ENCODE measurements at regions not wholly inside any gene's neighbourhood (a gene's known extent, or its start where the extent isn't known, plus 50 kb on each side); places are given as distances from the start of the nearest gene placed in this dataset.

DNA sequence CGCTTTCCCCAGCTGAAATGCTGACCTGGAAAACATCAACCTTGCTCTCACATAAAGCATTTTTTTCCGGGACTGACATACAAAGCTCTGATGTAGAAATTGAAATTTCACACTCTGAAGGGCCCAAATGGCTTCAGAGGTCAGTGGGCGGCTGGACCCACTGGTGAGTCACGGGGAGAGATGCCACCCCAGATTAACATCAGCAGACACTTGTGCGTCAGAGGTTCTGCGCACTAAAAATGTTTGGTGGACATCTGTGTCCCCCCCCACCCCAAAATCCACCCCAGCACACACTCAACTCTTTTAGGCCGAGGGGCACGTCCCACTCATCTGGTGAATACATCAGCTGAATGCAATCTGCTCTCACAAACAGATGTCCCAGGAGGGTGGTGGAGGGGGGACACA, 208.9 kb downstream of the ASB1 start:
- DNase-seq (ENCODE audit: low spot score), result no peak

DNA sequence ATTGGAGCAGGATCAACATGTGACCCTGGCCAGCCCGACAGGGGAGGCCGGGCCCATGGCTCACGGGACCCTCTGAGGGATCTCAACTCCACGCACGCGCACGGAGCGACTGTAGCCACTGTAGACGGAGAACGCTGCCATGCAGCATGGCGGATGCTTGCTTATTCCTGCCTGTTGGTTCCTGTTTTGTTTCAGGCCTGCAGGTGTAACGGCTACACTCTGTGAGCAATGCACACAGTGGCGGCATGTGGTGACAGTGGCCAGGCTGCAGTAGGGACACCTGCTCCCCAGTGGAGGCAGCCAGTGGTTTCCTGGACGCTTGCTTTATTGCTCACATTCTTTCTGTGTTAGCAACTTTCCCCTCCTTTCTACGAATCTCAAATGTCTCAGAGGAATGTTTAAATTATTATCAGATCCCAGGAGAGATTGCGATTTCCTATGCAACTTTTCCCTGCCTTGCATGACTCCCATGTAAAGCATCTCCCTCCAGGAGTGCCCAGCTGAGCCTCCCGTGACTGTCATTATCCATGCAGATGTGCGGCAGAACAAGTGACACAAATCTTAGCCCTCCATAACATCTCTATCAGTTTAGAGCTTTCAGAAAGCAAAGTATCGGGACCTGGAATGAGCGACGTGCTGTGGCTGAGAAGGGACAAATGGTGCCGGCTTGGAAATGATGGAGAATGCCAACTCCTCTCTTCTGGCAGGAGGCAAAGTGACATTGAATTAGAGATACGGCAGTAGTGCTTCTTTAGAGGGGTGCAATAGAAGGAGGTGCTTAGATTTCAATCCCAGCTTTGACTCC, 209.7 kb downstream of the ASB1 start:
- no peak for DNase-seq (ENCODE audit: low spot score)

DNA sequence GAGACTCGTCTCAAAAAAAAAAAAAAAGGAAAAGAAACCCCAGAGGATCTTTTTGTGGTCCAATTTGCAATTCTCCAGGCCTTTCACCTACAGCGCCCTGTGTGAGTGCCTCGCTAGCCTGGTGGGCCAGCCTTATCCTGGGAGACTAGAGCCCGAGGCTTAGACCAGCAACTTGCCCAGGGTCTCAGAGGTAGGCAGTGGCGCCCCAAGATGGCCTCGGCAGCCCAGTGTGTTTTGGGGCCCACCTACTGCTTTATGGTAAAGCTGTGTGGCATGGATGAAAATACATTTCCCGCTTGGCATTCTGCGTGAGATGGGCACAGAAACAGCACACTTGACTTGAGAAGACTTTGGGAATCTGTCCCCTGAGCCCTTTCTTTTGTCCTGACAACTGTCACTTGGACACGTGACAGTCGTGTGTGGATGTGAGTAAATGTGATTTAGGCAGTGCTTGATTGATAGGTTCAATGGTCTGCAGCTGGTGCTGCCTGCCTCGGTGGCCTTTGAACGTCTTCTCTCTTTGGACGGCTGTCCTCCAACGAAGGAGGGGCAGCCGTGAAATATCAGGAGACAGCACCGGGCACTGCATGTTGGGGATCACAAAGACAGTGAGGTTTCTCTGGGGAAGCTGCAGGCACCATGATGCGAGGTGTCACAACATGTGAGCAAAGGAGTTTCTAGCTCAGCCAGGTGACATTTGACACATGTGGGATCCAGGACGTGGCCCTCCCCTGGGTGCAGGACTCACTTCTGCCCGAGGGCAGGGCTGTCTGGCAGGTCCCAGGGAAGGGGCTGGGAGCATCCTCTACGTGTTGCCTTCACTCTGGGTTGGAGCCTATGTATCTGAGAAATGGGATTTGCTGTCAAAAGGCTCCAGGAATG, 209.5 kb upstream of the TWIST2 start:
- DNase-seq (ENCODE audit: low spot score), result no peak

DNA sequence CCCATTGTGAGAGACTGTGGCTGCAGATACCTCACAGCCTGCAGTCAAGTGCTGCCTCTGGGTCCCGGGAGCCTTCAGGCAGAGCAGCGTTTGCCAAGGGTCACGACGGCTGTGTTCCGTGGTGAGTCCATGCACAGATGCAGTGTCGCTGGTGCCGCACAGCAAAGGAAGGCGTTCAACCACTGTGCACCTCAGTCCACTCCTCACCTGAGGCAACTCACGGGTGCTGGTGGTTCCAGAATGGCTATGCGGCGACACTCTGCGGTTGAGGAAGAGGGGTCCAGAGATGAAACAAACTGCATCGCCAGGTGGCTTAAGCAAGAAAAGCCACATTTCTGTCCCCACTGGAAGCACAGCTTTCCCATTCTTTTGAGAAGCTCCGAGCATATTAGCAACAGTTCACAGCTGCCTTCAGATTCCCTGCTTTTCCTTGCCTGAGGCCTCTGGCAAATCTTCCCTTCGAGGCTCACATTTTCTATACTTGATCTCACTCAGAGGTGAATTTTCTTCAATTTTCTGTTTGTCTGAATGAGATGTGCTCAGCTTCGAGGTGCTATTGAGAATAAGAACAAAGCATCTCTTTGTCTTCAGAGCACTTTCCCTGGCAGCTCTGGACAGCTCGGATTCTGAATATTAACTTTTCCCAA, 208.8 kb upstream of the TWIST2 start:
- DNase-seq (ENCODE audit: low spot score), result no peak

DNA sequence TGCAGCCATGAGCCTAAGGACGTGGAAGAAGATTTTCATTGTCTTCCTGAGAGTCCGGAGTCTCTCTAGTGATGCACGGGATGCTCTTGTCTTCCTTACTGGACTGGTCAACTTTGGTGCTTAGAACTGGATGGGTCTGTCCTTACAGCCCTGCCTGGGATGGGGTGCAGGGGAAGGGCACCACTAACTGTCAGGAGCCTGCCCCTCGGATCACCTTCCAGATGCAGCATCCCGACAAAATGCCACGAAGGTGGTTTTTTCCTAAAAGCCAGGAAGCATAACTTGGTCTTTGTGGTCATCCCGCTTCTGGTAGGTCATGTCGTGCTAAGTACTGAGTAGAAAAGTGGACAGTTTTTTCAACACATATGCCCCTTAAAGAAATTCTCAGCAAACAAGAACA, 207.4 kb upstream of the TWIST2 start:
- DNase-seq (ENCODE audit: low spot score), result no peak

DNA sequence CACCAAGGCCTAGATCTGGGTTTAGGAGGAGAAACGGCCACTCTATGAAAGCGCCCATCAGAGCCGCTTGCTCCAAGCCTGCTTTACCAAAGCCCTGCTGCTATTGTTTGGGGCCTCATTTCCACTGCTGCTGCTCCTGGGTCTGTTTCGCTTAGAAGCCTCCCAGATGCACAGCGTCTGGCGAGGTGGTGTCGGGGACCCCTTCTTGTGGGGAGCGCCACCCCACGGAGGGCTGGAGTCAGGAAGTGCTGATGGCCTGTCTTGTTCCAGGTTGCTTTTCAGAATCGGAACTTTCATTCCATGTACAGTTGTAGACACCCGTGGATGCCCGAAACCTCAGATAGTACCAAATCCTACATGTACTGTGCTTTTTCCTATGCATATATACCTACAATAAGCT, 204.9 kb upstream of the TWIST2 start:
- DNase-seq (ENCODE audit: low spot score), result no peak

DNA sequence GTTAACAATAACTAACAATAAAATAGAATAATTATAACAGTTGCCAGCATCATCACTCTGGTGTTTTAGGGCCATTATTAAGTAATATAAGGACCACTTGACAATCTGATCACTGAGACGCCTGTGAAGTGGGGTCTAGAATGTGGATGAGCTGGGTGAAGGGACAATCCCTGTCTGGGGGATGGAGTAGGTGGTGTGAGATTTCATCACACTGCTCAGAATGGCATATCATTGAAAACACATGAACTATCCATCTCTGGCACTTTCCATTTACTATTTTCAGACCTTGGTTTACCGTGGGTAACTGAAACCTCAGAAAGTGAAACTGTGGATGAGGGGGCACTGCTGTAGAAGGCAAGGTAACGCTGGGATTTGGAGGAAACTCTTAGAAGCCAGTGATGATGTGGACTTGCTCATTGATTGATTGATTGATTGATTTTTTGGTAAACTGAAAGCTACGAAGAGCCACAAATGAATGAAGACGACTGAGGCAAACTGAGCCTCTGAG, 204.4 kb upstream of the TWIST2 start:
- no peak for DNase-seq (ENCODE audit: low spot score)

DNA sequence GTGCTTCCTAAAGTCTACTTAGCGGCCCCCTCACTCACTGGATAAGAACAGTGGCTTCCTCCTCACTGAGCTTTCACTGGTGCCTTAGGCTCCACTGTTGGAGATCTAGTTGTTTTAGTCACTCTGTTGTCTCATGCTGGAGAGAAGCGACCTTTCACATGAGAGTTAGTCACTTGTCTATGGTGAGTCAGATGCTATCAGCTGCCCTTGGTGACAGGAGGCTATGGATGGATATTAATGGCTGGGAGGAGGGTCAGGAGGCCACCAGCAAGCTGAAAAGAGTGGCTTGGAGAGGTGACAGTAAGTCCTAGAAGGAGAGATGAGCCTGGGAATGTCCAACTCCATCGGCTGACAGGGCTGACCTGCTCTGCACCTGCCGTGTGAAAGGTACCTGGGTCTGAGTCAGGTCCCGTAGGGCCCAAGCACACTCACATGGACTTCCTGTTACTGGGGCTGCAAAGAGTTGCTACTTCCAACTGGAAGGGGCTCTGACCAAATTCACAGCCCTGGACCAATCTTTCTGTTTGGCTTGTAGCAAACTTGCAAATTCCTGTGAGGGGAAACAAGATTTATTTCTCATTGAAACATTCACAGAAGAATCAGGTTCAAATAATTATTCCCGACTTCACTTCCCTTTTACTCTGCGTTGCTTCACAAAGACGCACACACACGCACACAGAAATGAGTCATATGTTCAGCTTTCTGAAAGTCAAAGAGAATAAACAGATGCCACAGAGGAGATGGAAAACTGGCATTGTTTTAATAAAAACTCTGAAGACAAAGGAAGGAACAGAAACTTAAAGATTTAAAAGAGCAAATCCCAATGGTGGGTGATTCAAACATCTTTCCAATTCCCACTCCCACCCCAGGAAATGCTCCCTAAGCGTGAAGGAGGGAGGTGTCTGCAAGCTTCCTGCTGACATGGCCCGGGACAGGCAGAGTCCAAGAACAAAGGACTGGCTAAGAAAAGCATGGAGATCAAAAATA, 203.5 kb upstream of the TWIST2 start:
- no peak for DNase-seq (ENCODE audit: low spot score)

DNA sequence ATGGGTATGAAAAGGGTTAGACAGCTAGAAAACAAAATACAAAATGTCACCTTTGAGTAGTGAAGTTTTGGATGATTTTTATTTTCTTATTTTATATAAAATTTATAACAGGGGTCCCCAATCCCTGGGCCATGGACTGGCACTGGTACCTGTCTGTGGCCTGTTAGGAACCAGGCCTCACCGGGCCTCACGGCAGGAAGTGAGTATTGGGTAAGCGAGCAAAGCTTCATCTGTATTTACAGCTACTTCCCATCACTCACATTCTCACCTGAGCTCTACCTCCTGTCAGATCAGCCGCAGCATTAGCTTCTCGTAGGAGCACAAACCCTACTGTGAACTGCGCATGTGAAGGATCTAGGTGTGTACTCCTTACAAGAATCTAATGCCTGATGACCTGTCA, 202.8 kb upstream of the TWIST2 start:
- no peak for DNase-seq (ENCODE audit: low spot score)

DNA sequence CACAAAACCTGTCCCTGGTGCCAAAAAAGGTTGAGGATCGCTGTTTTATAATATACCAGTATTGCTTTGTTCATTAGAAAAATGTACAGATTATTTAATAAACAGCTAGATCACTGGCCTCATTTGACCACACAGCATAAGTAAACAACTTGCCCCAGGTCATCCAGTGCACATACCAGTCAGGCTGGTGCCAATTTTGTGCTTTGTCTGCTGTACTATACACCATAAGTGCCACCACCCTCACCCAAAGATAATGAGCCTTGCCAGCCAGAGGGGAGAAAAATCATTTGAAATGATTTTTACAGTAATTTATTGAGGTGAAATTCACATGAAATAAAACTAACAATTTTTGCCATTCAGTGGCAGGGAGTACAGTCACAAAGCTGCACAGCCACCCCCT, 202.2 kb upstream of the TWIST2 start:
- no peak for DNase-seq (ENCODE audit: low spot score)

DNA sequence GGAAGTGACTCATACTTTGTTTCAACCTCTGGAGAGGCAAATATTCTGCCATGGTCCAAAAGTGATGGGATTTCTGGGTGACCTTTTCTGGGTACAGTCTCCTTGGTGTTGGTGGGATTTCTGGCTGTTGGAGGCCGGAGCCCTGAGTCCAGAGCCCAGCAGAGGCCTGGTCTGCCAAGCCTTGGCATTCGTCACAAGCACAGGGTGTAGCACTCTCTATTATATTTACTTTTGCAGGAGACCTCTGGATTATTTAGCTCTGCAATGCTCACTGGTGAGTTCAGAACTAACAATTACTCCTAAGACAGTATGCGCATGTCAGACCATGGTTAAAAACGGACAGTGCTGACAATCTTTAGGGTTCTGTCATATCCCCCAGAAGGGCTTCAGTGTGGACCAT, 201.6 kb upstream of the TWIST2 start:
- no peak for DNase-seq (ENCODE audit: low spot score)

DNA sequence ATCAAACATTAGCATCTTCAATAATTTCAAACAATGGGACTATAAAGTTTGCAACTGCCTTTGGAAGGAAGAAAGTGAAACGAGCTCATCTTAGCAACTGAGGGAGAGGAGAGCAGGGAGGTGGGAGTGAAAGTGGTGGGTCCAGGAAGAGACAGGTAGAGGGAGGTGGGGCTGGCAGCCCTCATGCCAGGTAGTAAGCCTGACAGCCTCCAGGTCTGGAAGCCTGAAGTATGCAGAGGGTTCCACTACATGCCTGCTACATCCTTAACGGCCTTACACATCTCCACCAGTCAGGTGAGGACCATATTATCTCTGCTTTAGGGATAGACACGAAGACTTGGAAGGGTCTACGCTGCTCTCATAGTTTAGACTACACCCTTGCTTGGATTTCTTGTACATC, 201.1 kb upstream of the TWIST2 start:
- DNase-seq (ENCODE audit: low spot score), result no peak

DNA sequence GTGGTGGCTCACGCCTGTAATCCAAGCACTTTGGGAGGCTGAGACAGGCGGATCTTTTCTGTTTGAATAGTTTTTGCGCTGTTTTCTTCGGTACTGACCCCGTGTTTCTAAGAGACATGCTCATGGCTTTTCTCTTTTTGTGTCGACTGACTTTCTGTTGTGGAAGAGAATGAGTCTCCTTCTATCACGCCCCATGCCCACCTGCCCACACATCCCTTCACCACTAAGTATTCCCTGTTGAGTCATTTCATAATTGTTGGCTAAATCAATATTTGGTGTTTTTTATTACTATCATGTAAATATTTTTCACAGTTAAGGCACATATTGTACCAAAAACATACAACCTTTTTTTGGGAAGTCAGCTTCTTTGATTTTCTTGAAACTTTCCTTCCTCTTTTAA, 198.8 kb upstream of the TWIST2 start:
- no peak for DNase-seq (ENCODE audit: low spot score)

DNA sequence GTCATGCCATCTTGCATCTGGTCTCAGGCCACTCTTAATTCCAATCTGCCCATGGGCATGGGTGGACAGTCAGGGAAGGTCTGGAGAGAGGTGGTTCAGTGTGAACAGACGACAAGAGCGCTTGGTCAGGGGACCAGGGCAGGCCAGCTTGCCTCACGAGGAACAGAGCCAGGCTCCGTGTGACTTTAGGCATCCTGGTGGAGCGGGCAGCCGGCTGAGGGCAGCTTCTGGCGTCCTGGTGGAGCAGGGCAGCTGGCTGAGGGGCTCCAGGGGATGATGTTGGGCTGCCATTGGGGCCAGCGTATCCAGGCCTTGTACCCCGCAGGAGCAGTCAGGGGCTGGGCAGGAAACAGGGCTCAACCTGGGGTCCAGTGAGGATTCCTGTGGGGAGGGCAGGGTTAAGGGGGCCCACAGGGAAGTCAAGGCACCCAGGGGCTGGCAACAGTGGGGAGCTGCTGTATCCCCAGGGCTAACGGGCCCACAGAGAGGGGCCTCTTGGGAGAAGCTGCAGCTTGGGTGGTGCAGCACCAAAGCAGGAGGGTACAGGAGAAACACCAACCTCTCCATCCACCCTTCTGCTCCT, 197.9 kb upstream of the TWIST2 start:
- DNase-seq (ENCODE audit: low spot score), result no peak

DNA sequence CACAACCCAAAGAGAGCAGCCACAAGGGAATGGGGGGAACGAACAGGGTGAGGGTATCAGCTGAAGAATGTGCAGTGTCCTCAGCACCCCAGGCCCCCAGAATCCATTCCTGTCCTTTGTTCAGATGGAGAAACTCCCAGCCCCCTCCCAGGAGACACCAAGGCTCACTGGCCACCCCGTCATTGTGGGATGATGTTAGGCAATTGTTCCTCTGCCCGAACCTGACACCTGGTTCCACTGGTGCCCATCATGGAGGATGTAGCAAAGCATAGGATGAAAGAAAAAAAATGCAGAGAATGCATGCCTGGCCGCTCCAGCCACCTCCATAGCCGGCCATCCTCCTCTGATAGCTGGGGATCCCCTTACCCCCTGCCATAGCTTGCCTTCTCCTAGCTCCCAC, 197.3 kb upstream of the TWIST2 start:
- no peak for DNase-seq (ENCODE audit: low spot score)

DNA sequence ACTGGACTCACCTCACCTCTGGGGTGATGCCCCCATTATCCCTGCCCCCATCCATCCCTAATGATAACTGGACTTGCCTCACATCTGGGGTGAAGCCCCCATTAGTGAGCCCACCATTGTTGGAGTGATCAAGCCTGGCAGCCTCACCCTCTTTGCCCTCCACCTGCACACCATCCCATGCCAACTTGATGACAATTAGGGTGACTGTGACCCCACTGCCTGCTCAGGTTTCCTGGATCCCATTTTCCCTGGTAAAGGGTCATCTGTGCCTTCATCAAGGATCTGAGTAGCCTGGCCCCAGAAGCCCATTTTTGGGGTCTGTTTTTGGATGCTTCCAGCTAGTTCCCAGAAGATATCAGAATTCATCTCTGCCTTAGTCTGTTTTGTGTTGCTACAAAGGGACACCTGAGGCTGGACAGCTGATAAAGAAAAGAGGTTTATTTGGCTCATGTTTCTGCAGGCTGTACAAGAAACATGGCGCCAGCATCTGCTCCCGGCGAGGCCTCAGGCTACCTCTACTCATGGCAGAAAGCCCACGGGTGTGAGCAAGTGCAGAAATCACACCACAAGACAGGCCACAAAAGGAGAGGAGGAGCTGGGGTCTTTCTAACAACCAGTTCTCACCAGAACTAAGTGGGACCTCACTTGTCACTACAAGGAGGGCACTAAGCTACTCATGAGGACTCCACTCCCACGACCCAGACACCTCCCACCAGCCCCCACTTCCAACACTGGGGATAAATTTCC, 196.4 kb upstream of the TWIST2 start:
- no peak for DNase-seq (ENCODE audit: low spot score)

DNA sequence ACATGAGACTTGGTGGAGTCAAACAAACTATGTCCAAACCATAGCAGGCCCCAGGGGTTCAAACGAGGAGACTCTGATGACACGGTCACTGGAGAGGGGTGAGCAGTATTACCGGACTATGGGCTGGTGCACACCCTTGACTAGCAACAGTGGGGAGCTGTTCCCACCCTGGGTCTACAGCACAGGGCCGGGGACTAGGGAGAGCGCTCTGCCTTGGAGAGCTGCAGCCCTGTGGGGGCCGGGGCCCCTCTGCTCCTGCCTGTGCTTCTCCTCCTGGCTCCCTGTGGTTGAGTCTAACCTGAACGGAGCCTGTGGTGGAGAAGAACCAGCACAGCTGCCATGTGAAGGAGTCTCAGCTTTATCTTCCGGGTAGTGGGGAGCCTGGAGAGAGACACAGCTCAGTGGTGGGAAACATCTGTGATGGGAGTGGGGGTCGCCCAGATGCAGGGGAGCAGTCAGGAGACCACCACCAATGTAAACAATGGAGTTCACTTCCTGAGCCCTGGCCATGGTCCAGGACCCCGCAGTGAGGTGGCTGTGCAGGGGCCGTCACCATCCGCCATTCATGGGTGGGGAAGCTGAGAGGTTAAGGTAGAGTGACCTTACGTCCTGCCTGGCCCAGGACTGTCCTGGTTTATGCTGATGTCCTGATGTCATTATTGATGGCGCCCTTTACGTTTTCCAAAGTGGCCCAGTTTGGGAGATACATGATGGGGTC, 195.7 kb upstream of the TWIST2 start:
- no peak for DNase-seq (ENCODE audit: low spot score)

DNA sequence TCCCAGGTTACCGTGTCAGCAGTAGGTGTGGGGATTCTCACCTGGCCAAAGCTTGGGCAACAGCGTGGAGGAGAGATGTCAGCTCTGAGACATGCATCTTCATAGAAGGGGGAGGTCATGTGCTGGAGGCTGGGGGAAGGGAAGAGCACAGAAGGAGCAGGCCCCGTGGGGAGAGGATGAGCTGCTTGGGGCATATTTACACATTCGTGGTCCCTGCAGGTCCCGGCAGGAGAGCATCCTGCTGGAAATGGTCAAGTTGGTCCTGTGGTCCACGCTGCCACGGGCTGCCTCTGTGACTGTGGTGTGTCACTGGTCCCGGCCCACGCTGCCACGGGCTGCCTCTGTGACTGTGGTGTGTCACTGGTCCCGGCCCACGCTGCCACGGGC, 195.1 kb upstream of the TWIST2 start:
- no peak for DNase-seq (ENCODE audit: low spot score)

DNA sequence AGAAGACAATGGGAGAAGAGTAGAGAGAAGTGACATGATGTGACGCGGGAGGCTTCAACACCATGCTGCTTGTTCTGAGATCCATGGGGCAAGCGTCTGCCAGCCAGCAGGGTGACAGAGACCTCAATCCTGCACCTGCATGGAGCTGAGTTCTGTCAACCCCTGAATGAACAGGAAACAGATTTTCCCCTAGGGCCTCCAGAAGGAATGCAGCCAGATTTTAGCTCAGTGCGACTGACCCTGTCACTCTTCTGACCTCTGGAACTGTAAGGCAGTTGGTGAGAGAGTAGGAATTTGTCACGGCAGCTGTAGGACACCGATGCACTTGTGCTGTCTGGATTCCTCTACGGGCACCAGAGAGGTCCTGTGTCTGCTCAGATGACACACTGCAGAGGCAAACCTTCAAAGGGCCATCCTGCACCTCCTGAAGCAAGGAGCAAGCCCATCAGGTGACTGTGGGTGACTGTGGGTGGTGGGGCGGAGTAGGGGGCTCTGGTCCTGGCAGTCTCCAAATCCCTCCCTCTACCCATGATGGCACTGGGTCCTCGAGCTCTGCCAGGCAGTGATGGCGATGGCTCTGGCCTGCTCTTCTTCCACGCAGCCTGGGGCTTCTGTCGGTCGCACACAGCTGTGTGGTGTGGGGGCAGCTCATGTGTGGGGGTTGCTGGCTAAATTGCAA, 194.3 kb upstream of the TWIST2 start:
- no peak for DNase-seq (ENCODE audit: low spot score)

Measured in HuH-7 (cell line).